Dendritic cell treated with granulocyte-macrophage colony-stimulating factor and Interleukin-4, amounts not matched to agents 40 ng/mL and 50 ng/mL, for 4 days (primary cell): ENCODE measurements at regions not wholly inside any gene's neighbourhood (a gene's known extent, or its start where the extent isn't known, plus 50 kb on each side); places are given as distances from the start of the nearest gene placed in this dataset.
"Not testable (repeated sequence)": the region's sequence is repeated elsewhere in the genome, so short reads cannot be mapped to it uniquely, and the experiment has no call there.

ENCODE experiments used
- H3K27ac Mint-ChIP-seq: one replicate; pipeline ENCODE4 v1.8.0; 2022; ENCODE audit warnings: mild to moderate bottlenecking, mixed read lengths
- H3K27me3 Mint-ChIP-seq: one replicate; pipeline ENCODE4 v1.8.0; 2022; ENCODE audit warnings: mild to moderate bottlenecking, mixed read lengths
- H3K36me3 Mint-ChIP-seq: one replicate; pipeline ENCODE4 v1.8.0; 2022; ENCODE audit warnings: low read depth, mixed read lengths
- H3K4me1 Mint-ChIP-seq: one replicate; pipeline ENCODE4 v1.8.0; 2022; ENCODE audit warnings: low read depth, mixed read lengths
- H3K4me3 Mint-ChIP-seq: one replicate; pipeline ENCODE4 v1.8.0; 2022; ENCODE audit warnings: mild to moderate bottlenecking, moderate library complexity, mixed read lengths
- H3K9me3 Mint-ChIP-seq: one replicate; pipeline ENCODE4 v1.8.0; 2022; ENCODE audit warnings: mixed read lengths
- intact Hi-C: fragments of 100-400 bp; cut with micrococcal nuclease; formaldehyde crosslinking; loops from one replicate; pipeline ENCODE4 v1.15.0; 2022

GRCh38 chr10:25745976-25746375 lies 188.1 kb upstream of the MYO3A start:
- no peaks in the 10 kb centered on the region for H3K36me3 Mint-ChIP-seq
- H3K27me3 Mint-ChIP-seq, result peaks cover 6% of the 10 kb centered on the region
- intact Hi-C loops, result no loop called here
- no peak overlapping the region for H3K27ac Mint-ChIP-seq
- no peak overlapping the region for H3K4me3 Mint-ChIP-seq
- H3K9me3 Mint-ChIP-seq, result no peaks in the 10 kb centered on the region
- no peaks in the 10 kb centered on the region for H3K4me1 Mint-ChIP-seq

GRCh38 chr10:25747084-25747483 lies 186.9 kb upstream of the MYO3A start:
- no peaks in the 10 kb centered on the region for H3K4me1 Mint-ChIP-seq
- H3K9me3 Mint-ChIP-seq, result no peaks in the 10 kb centered on the region
- H3K27ac Mint-ChIP-seq, result no peak overlapping the region
- H3K36me3 Mint-ChIP-seq, result no peaks in the 10 kb centered on the region
- intact Hi-C loops, result no loop called here
- H3K27me3 Mint-ChIP-seq, result peaks cover 6% of the 10 kb centered on the region
- H3K4me3 Mint-ChIP-seq, result no peak overlapping the region

GRCh38 chr10:25748509-25748908 lies 185.5 kb upstream of the MYO3A start:
- Mint-ChIP-seq H3K4me3 (no peak overlapping the region), H3K9me3 (no peaks in the 10 kb centered on the region), H3K27ac (no peak overlapping the region), H3K36me3 (no peaks in the 10 kb centered on the region), H3K4me1 (no peaks in the 10 kb centered on the region), H3K27me3 (peaks cover 4% of the 10 kb centered on the region)
- intact Hi-C loops, result no loop called here

GRCh38 chr10:25753776-25754175 lies 180.3 kb upstream of the MYO3A start:
- no peak overlapping the region for H3K4me3 Mint-ChIP-seq
- H3K4me1 Mint-ChIP-seq, result no peaks in the 10 kb centered on the region
- no peak overlapping the region for H3K27ac Mint-ChIP-seq
- H3K36me3 Mint-ChIP-seq, result no peaks in the 10 kb centered on the region
- H3K9me3 Mint-ChIP-seq, result no peaks in the 10 kb centered on the region
- intact Hi-C loops, result no loop called here
- peaks cover 2% of the 10 kb centered on the region for H3K27me3 Mint-ChIP-seq

GRCh38 chr10:25755874-25756273 lies 178.2 kb upstream of the MYO3A start:
- H3K27ac Mint-ChIP-seq, H3K27me3 Mint-ChIP-seq, H3K4me1 Mint-ChIP-seq, H3K9me3 Mint-ChIP-seq, intact Hi-C loops, H3K4me3 Mint-ChIP-seq, H3K36me3 Mint-ChIP-seq: not testable (repeated sequence)

GRCh38 chr10:25756784-25757183 lies 177.2 kb upstream of the MYO3A start:
- H3K4me3 Mint-ChIP-seq, result no peak overlapping the region
- no peak overlapping the region for H3K27ac Mint-ChIP-seq
- no peaks in the 10 kb centered on the region for H3K9me3 Mint-ChIP-seq
- intact Hi-C loops, result no loop called here
- no peaks in the 10 kb centered on the region for H3K36me3 Mint-ChIP-seq
- no peaks in the 10 kb centered on the region for H3K27me3 Mint-ChIP-seq
- no peaks in the 10 kb centered on the region for H3K4me1 Mint-ChIP-seq

- intact Hi-C loops, result no loop called here
- no peaks in the 10 kb centered on the region for H3K4me1 Mint-ChIP-seq
- H3K36me3 Mint-ChIP-seq, result no peaks in the 10 kb centered on the region
- H3K9me3 Mint-ChIP-seq, result no peaks in the 10 kb centered on the region
- no peak overlapping the region for H3K27ac Mint-ChIP-seq
- H3K4me3 Mint-ChIP-seq, result no peak overlapping the region
- H3K27me3 Mint-ChIP-seq, result peaks cover 1% of the 10 kb centered on the region
Measured at GRCh38 chr10:25758041-25758457, 176.0 kb upstream of the MYO3A start.

GRCh38 chr10:25758511-25758910 lies 175.5 kb upstream of the MYO3A start:
- intact Hi-C loops, result no loop called here

GRCh38 chr10:25761937-25762336 lies 172.1 kb upstream of the MYO3A start:
- Mint-ChIP-seq H3K36me3 (no peaks in the 10 kb centered on the region), H3K4me1 (no peaks in the 10 kb centered on the region)

More at GRCh38 chr10:25758511-25758910, 175.5 kb upstream of the MYO3A start:
- Mint-ChIP-seq H3K4me1 (no peaks in the 10 kb centered on the region), H3K9me3 (no peaks in the 10 kb centered on the region), H3K36me3 (no peaks in the 10 kb centered on the region), H3K4me3 (no peak overlapping the region), H3K27me3 (peaks cover 1% of the 10 kb centered on the region), H3K27ac (no peak overlapping the region)

GRCh38 chr10:25766213-25766612 lies 167.8 kb upstream of the MYO3A start:
- no peak overlapping the region for H3K27ac Mint-ChIP-seq
- intact Hi-C loops, result no loop called here
- H3K27me3 Mint-ChIP-seq, result peaks cover 22% of the 10 kb centered on the region
- H3K9me3 Mint-ChIP-seq, result no peaks in the 10 kb centered on the region
- H3K4me3 Mint-ChIP-seq, result no peak overlapping the region
- no peaks in the 10 kb centered on the region for H3K4me1 Mint-ChIP-seq
- H3K36me3 Mint-ChIP-seq, result no peaks in the 10 kb centered on the region

More at GRCh38 chr10:25761937-25762336, 172.1 kb upstream of the MYO3A start:
- Mint-ChIP-seq H3K27me3 (peaks cover 17% of the 10 kb centered on the region), H3K4me3 (no peak overlapping the region), H3K27ac (no peak overlapping the region), H3K9me3 (no peaks in the 10 kb centered on the region)
- intact Hi-C loops, result no loop called here

- Mint-ChIP-seq H3K27me3 (peaks cover 22% of the 10 kb centered on the region), H3K36me3 (no peaks in the 10 kb centered on the region), H3K27ac (no peak overlapping the region), H3K4me1 (no peaks in the 10 kb centered on the region), H3K9me3 (no peaks in the 10 kb centered on the region), H3K4me3 (no peak overlapping the region)
- intact Hi-C loops, result no loop called here
Measured at GRCh38 chr10:25766687-25767221, 167.3 kb upstream of the MYO3A start.

- no peak overlapping the region for H3K4me3 Mint-ChIP-seq
- peaks cover 20% of the 10 kb centered on the region for H3K27me3 Mint-ChIP-seq
- no peaks in the 10 kb centered on the region for H3K4me1 Mint-ChIP-seq
- no peaks in the 10 kb centered on the region for H3K36me3 Mint-ChIP-seq
- H3K9me3 Mint-ChIP-seq, result no peaks in the 10 kb centered on the region
- intact Hi-C loops, result no loop called here
- H3K27ac Mint-ChIP-seq, result no peak overlapping the region
Measured at GRCh38 chr10:25768167-25768566, 165.9 kb upstream of the MYO3A start.

- Mint-ChIP-seq H3K27ac (no peak overlapping the region), H3K4me1 (no peaks in the 10 kb centered on the region), H3K27me3 (peaks cover under 1% of the 10 kb centered on the region), H3K9me3 (no peaks in the 10 kb centered on the region), H3K4me3 (no peak overlapping the region), H3K36me3 (no peaks in the 10 kb centered on the region)
- intact Hi-C loops, result no loop called here
Measured at GRCh38 chr10:25778646-25779045, 155.4 kb upstream of the MYO3A start.

GRCh38 chr10:25786161-25786560 lies 147.9 kb upstream of the MYO3A start:
- intact Hi-C loops, result no loop called here
- no peak overlapping the region for H3K4me3 Mint-ChIP-seq
- no peaks in the 10 kb centered on the region for H3K4me1 Mint-ChIP-seq
- no peaks in the 10 kb centered on the region for H3K9me3 Mint-ChIP-seq
- H3K27me3 Mint-ChIP-seq, result no peaks in the 10 kb centered on the region
- H3K36me3 Mint-ChIP-seq, result no peaks in the 10 kb centered on the region
- H3K27ac Mint-ChIP-seq, result no peak overlapping the region

GRCh38 chr10:25786899-25787298 lies 147.1 kb upstream of the MYO3A start:
- no peak overlapping the region for H3K27ac Mint-ChIP-seq
- H3K36me3 Mint-ChIP-seq, result no peaks in the 10 kb centered on the region
- intact Hi-C loops, result no loop called here
- no peaks in the 10 kb centered on the region for H3K9me3 Mint-ChIP-seq
- no peaks in the 10 kb centered on the region for H3K27me3 Mint-ChIP-seq
- no peaks in the 10 kb centered on the region for H3K4me1 Mint-ChIP-seq
- H3K4me3 Mint-ChIP-seq, result no peak overlapping the region
